H9 (cell line): ENCODE measurements at regions not wholly inside any gene's neighbourhood (a gene's known extent, or its start where the extent isn't known, plus 50 kb on each side); places are given as distances from the start of the nearest gene placed in this dataset.

Experiments used
- DNase-seq: peaks from one replicate; pipeline ENCODE4 v3.0.0-alpha.2; 2017
- H2AFZ ChIP-seq: one replicate; pipeline ENCODE4 v1.6.1; 2013; ENCODE audit warnings: mild to moderate bottlenecking, low read length, control low read depth, moderate library complexity
- H2AK5ac ChIP-seq: 2 replicates; pipeline ENCODE4 v1.6.1; 2013; ENCODE audit warnings: low read length, control low read depth, mixed read lengths; ENCODE audit not compliant: insufficient read length
- H2BK120ac ChIP-seq: one replicate; pipeline ENCODE4 v1.6.1; 2013; ENCODE audit warnings: low read depth, mild to moderate bottlenecking, low read length, control low read depth, inconsistent platforms; ENCODE audit not compliant: poor library complexity, severe bottlenecking
- H2BK12ac ChIP-seq: 2 replicates; pipeline ENCODE4 v1.6.1; 2013; ENCODE audit warnings: low read length, control low read depth, mixed read lengths, low read depth; ENCODE audit not compliant: insufficient read length
- H2BK15ac ChIP-seq: 2 replicates; pipeline ENCODE4 v1.6.1; 2013; ENCODE audit warnings: low read depth, low read length, control low read depth
- H2BK20ac ChIP-seq: one replicate; pipeline ENCODE4 v1.6.1; 2013; ENCODE audit warnings: low read depth, mild to moderate bottlenecking, low read length, control low read depth, inconsistent platforms; ENCODE audit not compliant: poor library complexity, severe bottlenecking
- H2BK5ac ChIP-seq: 2 replicates; pipeline ENCODE4 v1.6.1; 2013; ENCODE audit warnings: low read length, control low read depth, mixed read lengths; ENCODE audit not compliant: insufficient read length
- H3K14ac ChIP-seq: 2 replicates; pipeline ENCODE4 v1.6.1; 2013; ENCODE audit warnings: low read length, control low read depth; ENCODE audit not compliant: insufficient read depth
- H3K18ac ChIP-seq: 2 replicates; pipeline ENCODE4 v1.6.1; 2013; ENCODE audit warnings: low read depth, mild to moderate bottlenecking, mixed read lengths, low read length, control low read depth; ENCODE audit not compliant: insufficient read length
- H3K23ac ChIP-seq: 2 replicates; pipeline ENCODE4 v1.6.1; 2013; ENCODE audit warnings: low read length, control low read depth, mixed read lengths, low read depth; ENCODE audit not compliant: insufficient read length
- H3K23me2 ChIP-seq: 2 replicates; pipeline ENCODE4 v1.6.1; 2013; ENCODE audit warnings: low read depth, mild to moderate bottlenecking, mixed read lengths, low read length, control low read depth; ENCODE audit not compliant: insufficient read length, poor library complexity, severe bottlenecking
- H3K27ac ChIP-seq: 2 replicates; pipeline ENCODE4 v1.5.1; 2013; ENCODE audit warnings: low read length, control low read depth, mixed read lengths, low read depth; ENCODE audit not compliant: insufficient read length
- H3K27me3 ChIP-seq: 2 replicates; pipeline ENCODE4 v1.6.1; 2013; ENCODE audit warnings: low read length, control low read depth, inconsistent platforms; ENCODE audit not compliant: insufficient read depth
- H3K4ac ChIP-seq: 2 replicates; pipeline ENCODE4 v1.6.1; 2013; ENCODE audit warnings: low read depth, mild to moderate bottlenecking, control low read depth, inconsistent platforms, low read length, moderate library complexity
- H3K4me1 ChIP-seq: 2 replicates; pipeline ENCODE4 v1.6.1; 2013; ENCODE audit warnings: low read length, control low read depth, inconsistent platforms; ENCODE audit not compliant: insufficient read depth
- H3K4me2 ChIP-seq: 2 replicates; pipeline ENCODE4 v1.6.1; 2013; ENCODE audit warnings: low read length, control low read depth, mixed read lengths; ENCODE audit not compliant: insufficient read length, insufficient read depth
- H3K56ac ChIP-seq: 2 replicates; pipeline ENCODE4 v1.6.1; 2013; ENCODE audit warnings: low read depth, mild to moderate bottlenecking, mixed read lengths, low read length, control low read depth; ENCODE audit not compliant: insufficient read length
- H3K79me1 ChIP-seq: 2 replicates; pipeline ENCODE4 v1.6.1; 2013; ENCODE audit warnings: low read depth, mild to moderate bottlenecking, moderate library complexity, low read length, control low read depth, inconsistent platforms; ENCODE audit not compliant: insufficient read depth, poor library complexity, severe bottlenecking
- H3K79me2 ChIP-seq: 2 replicates; pipeline ENCODE4 v1.6.1; 2013; ENCODE audit warnings: low read length, control low read depth, inconsistent platforms; ENCODE audit not compliant: insufficient read depth
- H3K9ac ChIP-seq: 2 replicates; pipeline ENCODE4 v1.6.1; 2013; ENCODE audit warnings: low read length, control low read depth, mixed read lengths; ENCODE audit not compliant: insufficient read length; ENCODE audit errors: extremely low read depth
- H3K9me3 ChIP-seq: one replicate; pipeline ENCODE4 v1.6.1; 2013; ENCODE audit warnings: low read depth, low read length, inconsistent platforms; ENCODE audit not compliant: control insufficient read depth
- H3T11ph ChIP-seq: one replicate; pipeline ENCODE4 v1.6.1; 2013; ENCODE audit warnings: mild to moderate bottlenecking, low read length, control low read depth, inconsistent platforms
- H4K20me1 ChIP-seq: one replicate; pipeline ENCODE4 v1.6.1; 2013; ENCODE audit not compliant: control insufficient read depth, insufficient read length, insufficient read depth
- H4K5ac ChIP-seq: 2 replicates; pipeline ENCODE4 v1.6.1; 2013; ENCODE audit warnings: low read depth, mild to moderate bottlenecking, mixed read lengths, low read length, control low read depth; ENCODE audit not compliant: insufficient read length
- H4K8ac ChIP-seq: replicated peaks from 2 replicates; pipeline ENCODE4 v1.6.1; 2013; ENCODE audit warnings: low read length, control low read depth, mixed read lengths, low read depth; ENCODE audit not compliant: insufficient read length
- H4K91ac ChIP-seq: 2 replicates; pipeline ENCODE4 v1.6.1; 2013; ENCODE audit warnings: low read depth, mild to moderate bottlenecking, moderate library complexity, mixed read lengths, low read length, control low read depth; ENCODE audit not compliant: insufficient read length
- H3K27ac Mint-ChIP-seq, 3 experiments: 2 replicates in 2 of 3; 3 replicates in 1 of 3; pipeline ENCODE4 v1.8.0; 2020 to 2021; ENCODE audit warnings: mixed read lengths in 3 of 3, mild to moderate bottlenecking in 1 of 3, moderate library complexity in 1 of 3
- H3K27me3 Mint-ChIP-seq: 2 replicates; pipeline ENCODE4 v1.8.0; 2021; ENCODE audit warnings: low read depth, mild to moderate bottlenecking, moderate library complexity, mixed read lengths
- H3K36me3 Mint-ChIP-seq, 3 experiments: 2 replicates in 2 of 3; 3 replicates in 1 of 3; pipeline ENCODE4 v1.8.0; 2020 to 2021; ENCODE audit warnings: low read depth in 3 of 3, mixed read lengths in 3 of 3; ENCODE audit not compliant: insufficient read depth in 1 of 3
- H3K4me1 Mint-ChIP-seq, 2 experiments: 2 replicates each; pipeline ENCODE4 v1.8.0; 2020; ENCODE audit warnings: mixed read lengths in 2 of 2
- H3K4me3 Mint-ChIP-seq, 2 experiments: 2 replicates in 1 of 2; 3 replicates in 1 of 2; pipeline ENCODE4 v1.8.0; 2020 to 2021; ENCODE audit warnings: mild to moderate bottlenecking in 2 of 2, mixed read lengths in 2 of 2, moderate library complexity in 1 of 2
- H3K9me3 Mint-ChIP-seq, 2 experiments: 2 replicates in 1 of 2; 3 replicates in 1 of 2; pipeline ENCODE4 v1.8.0; 2020; ENCODE audit warnings: mild to moderate bottlenecking in 2 of 2, mixed read lengths in 2 of 2, moderate library complexity in 1 of 2
- CTCF ChIP-seq: fragments of 200-600 bp; sonication (generic); conservative IDR thresholded peaks from 3 replicates; pipeline ENCODE4 v1.8.0; 2021; ENCODE audit warnings: antibody characterized with exemption, mild to moderate bottlenecking

GRCh38 chr5:152303841-152304240, 101.2 kb downstream of the NMUR2 start:
- H3K36me3 Mint-ChIP-seq, result no peaks in the 10 kb centered on the region
- Histone ChIP-seq H2BK120ac (no peak overlapping the region), H3K27ac (no peak overlapping the region), H3K23ac (no peak overlapping the region), H3K27me3 (no peaks in the 10 kb centered on the region), H2BK20ac (no peak overlapping the region), H4K8ac (no peak overlapping the region), H3K4ac (no peak overlapping the region), H3K79me1 (no peaks in the 10 kb centered on the region), H3K9ac (no peak overlapping the region), H3K23me2 (no peaks in the 10 kb centered on the region), H4K20me1 (no peaks in the 10 kb centered on the region), H2BK12ac (no peak overlapping the region), H4K91ac (no peak overlapping the region), H3K18ac (no peak overlapping the region), H3K9me3 (no peaks in the 10 kb centered on the region), H3T11ph (no peak overlapping the region), H2AK5ac (no peak overlapping the region), H2BK5ac (no peak overlapping the region), H3K4me1 (no peaks in the 10 kb centered on the region), H3K14ac (no peak overlapping the region), H2AFZ (no peak overlapping the region), H3K4me2 (no peak overlapping the region), H2BK15ac (no peak overlapping the region), H3K56ac (no peak overlapping the region), H4K5ac (no peak overlapping the region), H3K79me2 (no peaks in the 10 kb centered on the region)
- H3K27me3 Mint-ChIP-seq, result peaks cover 11% of the 10 kb centered on the region
- DNase-seq, result no peak
- TF ChIP-seq CTCF, result no peak
- peaks cover 6 to 9% of the 10 kb centered on the region in 2 experiments; a peak in 3 of 4 replicates for H3K4me1 Mint-ChIP-seq
- H3K27ac Mint-ChIP-seq, result no peak overlapping the region
- H3K4me3 Mint-ChIP-seq, result no peak overlapping the region
- H3K9me3 Mint-ChIP-seq, result peaks cover 0 to 2% of the 10 kb centered on the region in 2 experiments; a peak in 2 of 5 replicates
